ENCODE measurements at regions not wholly inside any gene's neighbourhood (a gene's known extent, or its start where the extent isn't known, plus 50 kb on each side); places are given as distances from the start of the nearest gene placed in this dataset.

GRCh38 chr4:65973186-65973585 is 302.9 kb upstream of the EPHA5 start:
- 60 to 75% (median 68%) methylated on average over 9 of the region's 9 CpGs for WGBS, 5 donors
- H3K4me1 ChIP-seq, result no peaks in the 10 kb centered on the region
- TF ChIP-seq CTCF (IDR thresholded peaks at IDR 0.05) (no peak), EP300 (IDR thresholded peaks at IDR 0.05) (no peak), POLR2AphosphoS5 (IDR thresholded peaks at IDR 0.05) (no peak)
- no peaks in the 10 kb centered on the region for H3K27me3 ChIP-seq
- peaks cover 0 to 18% (median 11%) of the 10 kb centered on the region in 4 donors for H3K9me3 ChIP-seq
- no peak for DNase-seq
- no peak overlapping the region for H3K27ac ChIP-seq
- H3K4me3 ChIP-seq, result no peak overlapping the region
- intact Hi-C loops (cut with DNase I; ENCODE audit: low total_unique reads), result no loop called here
- H3K36me3 ChIP-seq, result no peaks in the 10 kb centered on the region

- WGBS, 5 donors, result 35 to 63% (median 40%) methylated on average over 2 of the region's 2 CpGs
- H3K4me3 ChIP-seq, result no peak overlapping the region
- no peaks in the 10 kb centered on the region for H3K36me3 ChIP-seq
- DNase-seq, result no peak
- H3K4me1 ChIP-seq, result no peaks in the 10 kb centered on the region
- intact Hi-C loops (cut with DNase I; ENCODE audit: low total_unique reads), result no loop called here
- H3K9me3 ChIP-seq, result peaks cover 0 to 11% (median 4%) of the 10 kb centered on the region in 4 donors
- H3K27me3 ChIP-seq, result no peaks in the 10 kb centered on the region
- no peak for TF ChIP-seq POLR2AphosphoS5 (IDR thresholded peaks at IDR 0.05)
- H3K27ac ChIP-seq, result no peak overlapping the region
Observed at GRCh38 chr4:65971686-65972085, 301.4 kb upstream of the EPHA5 start.

DNA sequence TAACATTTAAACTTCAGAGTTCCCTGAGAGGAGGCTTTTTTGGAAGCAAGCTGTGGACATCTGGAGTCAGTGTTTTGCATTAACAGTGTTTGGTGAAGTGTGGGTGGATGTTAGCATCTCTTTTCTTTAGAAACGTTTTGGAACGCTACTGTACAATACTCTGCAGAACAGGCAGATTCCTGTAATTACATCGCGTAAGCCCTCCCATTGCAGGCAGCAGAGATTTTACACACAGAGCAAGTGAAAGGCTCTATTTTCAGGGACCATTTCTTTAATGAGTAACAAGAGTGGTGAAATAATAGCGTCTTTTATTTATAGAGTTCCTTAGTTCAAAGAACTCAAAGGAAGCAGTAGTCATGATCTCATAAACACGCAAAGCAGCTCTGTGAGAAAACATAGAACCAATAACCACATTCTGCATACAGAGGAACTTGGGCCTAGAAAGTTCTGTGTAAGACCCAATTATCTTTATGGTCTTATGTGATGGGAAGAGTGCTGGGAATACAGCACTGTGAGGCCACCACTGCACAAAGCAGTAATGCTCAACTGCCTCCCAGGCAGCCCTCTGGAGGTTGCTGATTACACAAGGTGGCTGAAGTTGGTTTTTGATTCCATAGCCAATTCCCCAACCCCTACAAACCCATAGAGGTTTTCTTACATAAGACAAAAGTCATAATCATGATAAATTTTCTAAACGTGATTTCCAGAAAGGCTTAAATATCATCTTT is 298.7 kb upstream of the EPHA5 start:
- Histone ChIP-seq H3K36me3 (no peaks in the 10 kb centered on the region), H3K4me1 (no peaks in the 10 kb centered on the region), H3K27ac (no peak overlapping the region), H3K27me3 (no peaks in the 10 kb centered on the region), H3K4me3 (no peak overlapping the region), H3K9me3 (no peaks in the 10 kb centered on the region)
- intact Hi-C loops (cut with DNase I; ENCODE audit: low total_unique reads), result no loop called here
- peak in 1 of 2 donors; percentile 54 for DNase-seq
- 57 to 65% (median 61%) methylated on average over 7 of the region's 7 CpGs for WGBS, 5 donors
- no peak for TF ChIP-seq EP300 (IDR thresholded peaks at IDR 0.05)
- TF ChIP-seq CTCF (IDR thresholded peaks at IDR 0.05), result no peak
- TF ChIP-seq POLR2A (IDR thresholded peaks at IDR 0.05), result no peak
- no peak for TF ChIP-seq POLR2AphosphoS5 (IDR thresholded peaks at IDR 0.05)

DNA sequence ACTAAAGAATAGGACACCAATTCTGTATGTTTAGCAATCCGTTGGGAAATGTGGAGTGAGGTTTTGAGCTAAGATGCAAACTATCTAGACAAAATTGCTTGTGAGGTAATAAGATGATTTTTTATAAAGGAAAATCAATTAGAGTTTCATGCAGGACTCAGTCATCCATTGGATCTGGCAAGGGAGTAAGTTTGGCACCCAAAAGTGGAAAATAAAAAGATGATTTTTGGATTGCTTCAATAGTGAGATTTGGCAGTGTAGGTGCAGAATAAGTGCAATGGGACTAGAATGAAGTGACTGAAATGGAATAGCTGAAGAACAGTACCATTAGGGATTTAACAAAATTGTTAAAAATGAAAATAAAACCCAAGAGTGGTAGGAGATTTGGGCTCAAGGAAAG is 290.5 kb upstream of the EPHA5 start:
- peaks cover 0 to 6% (median 2%) of the 10 kb centered on the region in 4 donors for H3K9me3 ChIP-seq
- DNase-seq, result no peak
- no peak overlapping the region for H3K27ac ChIP-seq
- TF ChIP-seq POLR2AphosphoS5 (IDR thresholded peaks at IDR 0.05) (no peak), CTCF (IDR thresholded peaks at IDR 0.05) (no peak), POLR2A (IDR thresholded peaks at IDR 0.05) (no peak), EP300 (IDR thresholded peaks at IDR 0.05) (no peak)
- intact Hi-C loops (cut with DNase I; ENCODE audit: low total_unique reads), result no loop called here
- no peaks in the 10 kb centered on the region for H3K27me3 ChIP-seq
- H3K4me3 ChIP-seq, result no peak overlapping the region
- no peaks in the 10 kb centered on the region for H3K36me3 ChIP-seq
- no peaks in the 10 kb centered on the region for H3K4me1 ChIP-seq
- WGBS, 5 donors, result 27 to 45% (median 38%) methylated on average over 1 of the region's 1 CpG

DNA sequence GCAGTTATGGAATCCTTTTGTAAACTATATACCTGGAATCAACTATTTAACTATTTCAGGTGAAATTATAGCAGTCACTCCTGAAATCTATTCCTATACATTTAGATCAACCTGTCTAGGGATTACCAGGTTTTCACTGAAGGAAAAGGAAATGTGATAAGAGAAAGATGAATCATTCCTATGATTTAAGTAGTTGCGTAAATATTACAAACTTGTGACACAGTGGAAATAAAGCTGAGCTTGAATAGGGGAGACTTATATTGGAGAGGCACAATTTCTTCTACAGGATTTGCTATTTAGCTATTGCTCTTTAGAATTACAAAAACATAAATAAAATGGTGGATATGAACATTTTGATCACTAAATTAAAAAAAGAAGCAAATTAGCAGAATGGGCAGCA is 284.1 kb upstream of the EPHA5 start:
- Histone ChIP-seq H3K27me3 (no peaks in the 10 kb centered on the region), H3K36me3 (no peaks in the 10 kb centered on the region), H3K4me3 (no peak overlapping the region), H3K9me3 (peaks cover 0 to 6% (median 2%) of the 10 kb centered on the region in 4 donors), H3K4me1 (no peaks in the 10 kb centered on the region), H3K27ac (no peak overlapping the region)
- TF ChIP-seq EP300 (IDR thresholded peaks at IDR 0.05) (no peak), POLR2AphosphoS5 (IDR thresholded peaks at IDR 0.05) (no peak), CTCF (IDR thresholded peaks at IDR 0.05) (no peak), POLR2A (IDR thresholded peaks at IDR 0.05) (no peak)
- DNase-seq, result no peak
- WGBS, 5 donors, result 86 to 93% (median 89%) methylated on average over 1 of the region's 1 CpG
- intact Hi-C loops (cut with DNase I; ENCODE audit: low total_unique reads), result no loop called here
